ENCODE measurements at regions not wholly inside any gene's neighbourhood (a gene's known extent, or its start where the extent isn't known, plus 50 kb on each side); places are given as distances from the start of the nearest gene placed in this dataset.

DNA sequence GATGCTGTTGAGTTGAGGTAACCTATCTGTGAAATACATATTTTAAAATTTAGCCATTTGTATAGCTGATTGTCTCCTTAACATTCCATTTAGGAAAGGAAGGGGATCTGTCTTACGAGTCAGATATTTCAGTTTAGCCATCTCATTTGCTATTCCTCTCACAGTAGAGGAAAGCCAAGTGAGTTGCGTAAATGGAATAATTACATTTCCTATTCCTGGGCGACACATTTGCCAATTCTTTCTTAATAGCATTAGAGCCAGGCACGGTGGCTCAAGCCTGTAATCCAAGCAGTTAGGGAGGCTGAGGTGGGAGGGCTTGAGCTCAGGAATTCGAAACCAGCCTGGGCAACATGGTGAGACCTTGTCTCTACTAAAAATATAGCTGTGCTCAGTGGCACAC, 116.3 kb downstream of the TMX1 start:
- TF ChIP-seq, protein P1, sequence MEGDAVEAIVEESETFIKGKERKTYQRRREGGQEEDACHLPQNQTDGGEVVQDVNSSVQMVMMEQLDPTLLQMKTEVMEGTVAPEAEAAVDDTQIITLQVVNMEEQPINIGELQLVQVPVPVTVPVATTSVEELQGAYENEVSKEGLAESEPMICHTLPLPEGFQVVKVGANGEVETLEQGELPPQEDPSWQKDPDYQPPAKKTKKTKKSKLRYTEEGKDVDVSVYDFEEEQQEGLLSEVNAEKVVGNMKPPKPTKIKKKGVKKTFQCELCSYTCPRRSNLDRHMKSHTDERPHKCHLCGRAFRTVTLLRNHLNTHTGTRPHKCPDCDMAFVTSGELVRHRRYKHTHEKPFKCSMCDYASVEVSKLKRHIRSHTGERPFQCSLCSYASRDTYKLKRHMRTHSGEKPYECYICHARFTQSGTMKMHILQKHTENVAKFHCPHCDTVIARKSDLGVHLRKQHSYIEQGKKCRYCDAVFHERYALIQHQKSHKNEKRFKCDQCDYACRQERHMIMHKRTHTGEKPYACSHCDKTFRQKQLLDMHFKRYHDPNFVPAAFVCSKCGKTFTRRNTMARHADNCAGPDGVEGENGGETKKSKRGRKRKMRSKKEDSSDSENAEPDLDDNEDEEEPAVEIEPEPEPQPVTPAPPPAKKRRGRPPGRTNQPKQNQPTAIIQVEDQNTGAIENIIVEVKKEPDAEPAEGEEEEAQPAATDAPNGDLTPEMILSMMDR (conservative IDR thresholded peaks at IDR 0.05 in 1 of 2, IDR thresholded peaks at IDR 0.05 in 1 of 2; ENCODE audit: low read depth in 1 of 2, low read length in 2 of 2): no peak
- TF ChIP-seq EZH2 (IDR thresholded peaks at IDR 0.05; ENCODE audit: low read length, missing control alignments): no peak

Measured in fibroblast of lung (primary cell).